Vagina (tissue), 2 donors: ENCODE measurements at regions not wholly inside any gene's neighbourhood (a gene's known extent, or its start where the extent isn't known, plus 50 kb on each side); places are given as distances from the start of the nearest gene placed in this dataset.

Experiments
- CTCF ChIP-seq, 3 experiments: fragments of 450-650 bp in 2 of 3; fragments of 200-600 bp in 1 of 3; sonication (generic) in 1 of 3; IDR thresholded peaks; one replicate each; pipeline ENCODE4 v1.5.1; 2017 to 2019; ENCODE audit warnings: antibody characterized with exemption in 3 of 3, mild to moderate bottlenecking in 2 of 3, moderate library complexity in 2 of 3
- POLR2A ChIP-seq, 2 donors: fragments of 450-650 bp; IDR thresholded peaks; one replicate each; pipeline ENCODE4 v1.6.1; 2017; ENCODE audit warnings: antibody characterized with exemption in 2 of 2, mild to moderate bottlenecking in 2 of 2, moderate library complexity in 2 of 2
- POLR2AphosphoS5 ChIP-seq, 2 donors: sonication (generic); formaldehyde crosslinking; IDR thresholded peaks; one replicate each; pipeline ENCODE4 v1.9.0; 2017; ENCODE audit warnings: antibody characterized with exemption in 2 of 2, mild to moderate bottlenecking in 2 of 2, low read depth in 1 of 2; ENCODE audit not compliant: insufficient read depth in 1 of 2

GRCh38 chr9:38166501-38166900 lies 97.5 kb upstream of the SHB start:
- no peak for TF ChIP-seq CTCF (IDR thresholded peaks at IDR 0.05)
- TF ChIP-seq POLR2A (IDR thresholded peaks at IDR 0.05), result no peak
- no peak for TF ChIP-seq POLR2AphosphoS5 (IDR thresholded peaks at IDR 0.05; ENCODE audit: insufficient read depth in 1 of 2, low read depth in 1 of 2)
